H9 (cell line): ENCODE measurements at regions not wholly inside any gene's neighbourhood (a gene's known extent, or its start where the extent isn't known, plus 50 kb on each side); places are given as distances from the start of the nearest gene placed in this dataset.

ENCODE experiments used
- DNase-seq: peaks from one replicate; pipeline ENCODE4 v3.0.0-alpha.2; 2017
- H2AFZ ChIP-seq: one replicate; pipeline ENCODE4 v1.6.1; 2013; ENCODE audit warnings: mild to moderate bottlenecking, low read length, control low read depth, moderate library complexity
- H2AK5ac ChIP-seq: 2 replicates; pipeline ENCODE4 v1.6.1; 2013; ENCODE audit warnings: low read length, control low read depth, mixed read lengths; ENCODE audit not compliant: insufficient read length
- H2BK120ac ChIP-seq: one replicate; pipeline ENCODE4 v1.6.1; 2013; ENCODE audit warnings: low read depth, mild to moderate bottlenecking, low read length, control low read depth, inconsistent platforms; ENCODE audit not compliant: poor library complexity, severe bottlenecking
- H2BK12ac ChIP-seq: 2 replicates; pipeline ENCODE4 v1.6.1; 2013; ENCODE audit warnings: low read length, control low read depth, mixed read lengths, low read depth; ENCODE audit not compliant: insufficient read length
- H2BK15ac ChIP-seq: 2 replicates; pipeline ENCODE4 v1.6.1; 2013; ENCODE audit warnings: low read depth, low read length, control low read depth
- H2BK20ac ChIP-seq: one replicate; pipeline ENCODE4 v1.6.1; 2013; ENCODE audit warnings: low read depth, mild to moderate bottlenecking, low read length, control low read depth, inconsistent platforms; ENCODE audit not compliant: poor library complexity, severe bottlenecking
- H2BK5ac ChIP-seq: 2 replicates; pipeline ENCODE4 v1.6.1; 2013; ENCODE audit warnings: low read length, control low read depth, mixed read lengths; ENCODE audit not compliant: insufficient read length
- H3K14ac ChIP-seq: 2 replicates; pipeline ENCODE4 v1.6.1; 2013; ENCODE audit warnings: low read length, control low read depth; ENCODE audit not compliant: insufficient read depth
- H3K18ac ChIP-seq: 2 replicates; pipeline ENCODE4 v1.6.1; 2013; ENCODE audit warnings: low read depth, mild to moderate bottlenecking, mixed read lengths, low read length, control low read depth; ENCODE audit not compliant: insufficient read length
- H3K23ac ChIP-seq: 2 replicates; pipeline ENCODE4 v1.6.1; 2013; ENCODE audit warnings: low read length, control low read depth, mixed read lengths, low read depth; ENCODE audit not compliant: insufficient read length
- H3K23me2 ChIP-seq: 2 replicates; pipeline ENCODE4 v1.6.1; 2013; ENCODE audit warnings: low read depth, mild to moderate bottlenecking, mixed read lengths, low read length, control low read depth; ENCODE audit not compliant: insufficient read length, poor library complexity, severe bottlenecking
- H3K27ac ChIP-seq: 2 replicates; pipeline ENCODE4 v1.5.1; 2013; ENCODE audit warnings: low read length, control low read depth, mixed read lengths, low read depth; ENCODE audit not compliant: insufficient read length
- H3K27me3 ChIP-seq: 2 replicates; pipeline ENCODE4 v1.6.1; 2013; ENCODE audit warnings: low read length, control low read depth, inconsistent platforms; ENCODE audit not compliant: insufficient read depth
- H3K4ac ChIP-seq: 2 replicates; pipeline ENCODE4 v1.6.1; 2013; ENCODE audit warnings: low read depth, mild to moderate bottlenecking, control low read depth, inconsistent platforms, low read length, moderate library complexity
- H3K4me1 ChIP-seq: 2 replicates; pipeline ENCODE4 v1.6.1; 2013; ENCODE audit warnings: low read length, control low read depth, inconsistent platforms; ENCODE audit not compliant: insufficient read depth
- H3K4me2 ChIP-seq: 2 replicates; pipeline ENCODE4 v1.6.1; 2013; ENCODE audit warnings: low read length, control low read depth, mixed read lengths; ENCODE audit not compliant: insufficient read length, insufficient read depth
- H3K56ac ChIP-seq: 2 replicates; pipeline ENCODE4 v1.6.1; 2013; ENCODE audit warnings: low read depth, mild to moderate bottlenecking, mixed read lengths, low read length, control low read depth; ENCODE audit not compliant: insufficient read length
- H3K79me1 ChIP-seq: 2 replicates; pipeline ENCODE4 v1.6.1; 2013; ENCODE audit warnings: low read depth, mild to moderate bottlenecking, moderate library complexity, low read length, control low read depth, inconsistent platforms; ENCODE audit not compliant: insufficient read depth, poor library complexity, severe bottlenecking
- H3K79me2 ChIP-seq: 2 replicates; pipeline ENCODE4 v1.6.1; 2013; ENCODE audit warnings: low read length, control low read depth, inconsistent platforms; ENCODE audit not compliant: insufficient read depth
- H3K9ac ChIP-seq: 2 replicates; pipeline ENCODE4 v1.6.1; 2013; ENCODE audit warnings: low read length, control low read depth, mixed read lengths; ENCODE audit not compliant: insufficient read length; ENCODE audit errors: extremely low read depth
- H3K9me3 ChIP-seq: one replicate; pipeline ENCODE4 v1.6.1; 2013; ENCODE audit warnings: low read depth, low read length, inconsistent platforms; ENCODE audit not compliant: control insufficient read depth
- H3T11ph ChIP-seq: one replicate; pipeline ENCODE4 v1.6.1; 2013; ENCODE audit warnings: mild to moderate bottlenecking, low read length, control low read depth, inconsistent platforms
- H4K20me1 ChIP-seq: one replicate; pipeline ENCODE4 v1.6.1; 2013; ENCODE audit not compliant: control insufficient read depth, insufficient read length, insufficient read depth
- H4K5ac ChIP-seq: 2 replicates; pipeline ENCODE4 v1.6.1; 2013; ENCODE audit warnings: low read depth, mild to moderate bottlenecking, mixed read lengths, low read length, control low read depth; ENCODE audit not compliant: insufficient read length
- H4K8ac ChIP-seq: replicated peaks from 2 replicates; pipeline ENCODE4 v1.6.1; 2013; ENCODE audit warnings: low read length, control low read depth, mixed read lengths, low read depth; ENCODE audit not compliant: insufficient read length
- H4K91ac ChIP-seq: 2 replicates; pipeline ENCODE4 v1.6.1; 2013; ENCODE audit warnings: low read depth, mild to moderate bottlenecking, moderate library complexity, mixed read lengths, low read length, control low read depth; ENCODE audit not compliant: insufficient read length
- H3K27ac Mint-ChIP-seq, 3 experiments: 2 replicates in 2 of 3; 3 replicates in 1 of 3; pipeline ENCODE4 v1.8.0; 2020 to 2021; ENCODE audit warnings: mixed read lengths in 3 of 3, mild to moderate bottlenecking in 1 of 3, moderate library complexity in 1 of 3
- H3K27me3 Mint-ChIP-seq: 2 replicates; pipeline ENCODE4 v1.8.0; 2021; ENCODE audit warnings: low read depth, mild to moderate bottlenecking, moderate library complexity, mixed read lengths
- H3K36me3 Mint-ChIP-seq, 3 experiments: 2 replicates in 2 of 3; 3 replicates in 1 of 3; pipeline ENCODE4 v1.8.0; 2020 to 2021; ENCODE audit warnings: low read depth in 3 of 3, mixed read lengths in 3 of 3; ENCODE audit not compliant: insufficient read depth in 1 of 3
- H3K4me1 Mint-ChIP-seq, 2 experiments: 2 replicates each; pipeline ENCODE4 v1.8.0; 2020; ENCODE audit warnings: mixed read lengths in 2 of 2
- H3K4me3 Mint-ChIP-seq, 2 experiments: 2 replicates in 1 of 2; 3 replicates in 1 of 2; pipeline ENCODE4 v1.8.0; 2020 to 2021; ENCODE audit warnings: mild to moderate bottlenecking in 2 of 2, mixed read lengths in 2 of 2, moderate library complexity in 1 of 2
- H3K9me3 Mint-ChIP-seq, 2 experiments: 2 replicates in 1 of 2; 3 replicates in 1 of 2; pipeline ENCODE4 v1.8.0; 2020; ENCODE audit warnings: mild to moderate bottlenecking in 2 of 2, mixed read lengths in 2 of 2, moderate library complexity in 1 of 2
- CTCF ChIP-seq: fragments of 200-600 bp; sonication (generic); conservative IDR thresholded peaks from 3 replicates; pipeline ENCODE4 v1.8.0; 2021; ENCODE audit warnings: antibody characterized with exemption, mild to moderate bottlenecking
- WGBS: extraction: QIAGEN DNeasy Blood & Tissue Kit; methylation state at CpG from one replicate; pipeline ENCODE4 v1.1.7; 2013; ENCODE audit warnings: missing lambda C conversion rate, low lambda C conversion rate, mixed read lengths; ENCODE audit not compliant: insufficient read length; ENCODE audit errors: extremely low coverage; 5-methylcytosine and 5-hydroxymethylcytosine counted together

- no peaks in the 10 kb centered on the region for H3K4me1 Mint-ChIP-seq
- Histone ChIP-seq H3K79me2 (no peaks in the 10 kb centered on the region), H3K18ac (no peak overlapping the region), H2BK120ac (no peak overlapping the region), H3K56ac (no peak overlapping the region), H2BK12ac (no peak overlapping the region), H2BK15ac (no peak overlapping the region), H2BK5ac (no peak overlapping the region), H3K27me3 (no peaks in the 10 kb centered on the region), H3K23ac (no peak overlapping the region), H3K9me3 (peaks cover 34% of the 10 kb centered on the region), H2AK5ac (no peak overlapping the region), H4K5ac (no peak overlapping the region), H4K8ac (no peak overlapping the region), H2BK20ac (no peak overlapping the region), H3K79me1 (no peaks in the 10 kb centered on the region), H4K91ac (no peak overlapping the region), H3K23me2 (no peaks in the 10 kb centered on the region), H3K4me2 (no peak overlapping the region), H3K9ac (no peak overlapping the region), H2AFZ (no peak overlapping the region), H3K4ac (no peak overlapping the region), H4K20me1 (no peaks in the 10 kb centered on the region), H3K27ac (no peak overlapping the region), H3K4me1 (no peaks in the 10 kb centered on the region), H3K14ac (no peak overlapping the region), H3T11ph (no peak overlapping the region)
- no peak overlapping the region for H3K27ac Mint-ChIP-seq
- H3K36me3 Mint-ChIP-seq = peaks cover 7 to 27% (median 10%) of the 10 kb centered on the region in 3 experiments; a peak in 6 of 7 replicates
- TF ChIP-seq CTCF = no peak
- no peak overlapping the region for H3K4me3 Mint-ChIP-seq
- no CpG with 5 or more reads among the region's 7 CpGs for WGBS
- peaks cover 66 to 70% of the 10 kb centered on the region in 2 experiments for H3K9me3 Mint-ChIP-seq
- DNase-seq = no peak
- no peaks in the 10 kb centered on the region; the same call in 1 of the 2 replicates for H3K27me3 Mint-ChIP-seq
Measured at GRCh38 chr16:31636433-31636832, 108.7 kb downstream of the AHSP start.
